Posterior cingulate gyrus (tissue), 11 donors: ENCODE measurements at regions not wholly inside any gene's neighbourhood (a gene's known extent, or its start where the extent isn't known, plus 50 kb on each side); places are given as distances from the start of the nearest gene placed in this dataset.

ENCODE experiments used
- DNase-seq, 10 donors: peaks; one replicate each; pipeline versions ENCODE4 v3.0.0 to v3.0.0-alpha.2; 2020 to 2021; ENCODE audit warnings: mixed read lengths in 3 of 10
- intact Hi-C: fragments of 100-400 bp; cut with DNase I; formaldehyde crosslinking; loops from one replicate; pipeline ENCODE4 v1.15.1; 2023

DNA sequence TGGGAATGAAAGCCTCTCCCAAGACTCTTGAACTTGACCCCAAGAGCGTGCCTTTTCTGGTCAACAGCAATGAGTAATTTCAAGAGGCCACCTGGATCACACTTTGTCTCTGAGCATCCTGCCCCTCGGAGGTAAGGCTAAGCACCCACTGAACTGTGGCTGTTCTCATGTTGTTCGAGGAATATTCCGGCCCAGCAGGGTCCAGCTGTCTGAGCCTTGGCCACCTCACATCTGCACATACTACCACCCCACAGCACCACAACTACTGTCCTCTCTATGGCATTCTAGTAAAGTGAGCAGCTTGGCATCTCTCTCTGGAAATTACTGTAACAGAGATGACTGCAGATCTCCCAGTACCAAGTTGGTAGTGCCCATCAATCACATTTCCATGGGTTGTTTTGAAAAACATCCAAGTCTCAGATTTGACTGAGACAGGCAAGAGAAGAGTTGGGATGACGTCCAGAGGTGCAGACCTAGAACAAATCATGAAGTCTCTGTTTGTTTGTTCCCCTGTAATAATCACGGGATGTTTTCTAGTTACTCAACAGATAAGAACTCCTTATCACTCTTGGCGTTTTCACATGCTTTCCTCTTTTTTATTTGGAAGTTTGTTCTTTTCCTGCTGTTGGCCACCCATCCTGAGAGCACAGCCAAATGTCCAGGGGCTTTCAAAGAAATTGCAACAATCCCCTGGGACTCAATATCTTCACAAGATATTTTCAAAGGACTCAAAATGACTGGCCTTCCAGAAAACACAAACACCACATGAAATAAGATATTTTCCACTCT lies 336.0 kb upstream of the TNP1 start:
- intact Hi-C loops, result no loop called here
- DNase-seq, result no peak

DNA sequence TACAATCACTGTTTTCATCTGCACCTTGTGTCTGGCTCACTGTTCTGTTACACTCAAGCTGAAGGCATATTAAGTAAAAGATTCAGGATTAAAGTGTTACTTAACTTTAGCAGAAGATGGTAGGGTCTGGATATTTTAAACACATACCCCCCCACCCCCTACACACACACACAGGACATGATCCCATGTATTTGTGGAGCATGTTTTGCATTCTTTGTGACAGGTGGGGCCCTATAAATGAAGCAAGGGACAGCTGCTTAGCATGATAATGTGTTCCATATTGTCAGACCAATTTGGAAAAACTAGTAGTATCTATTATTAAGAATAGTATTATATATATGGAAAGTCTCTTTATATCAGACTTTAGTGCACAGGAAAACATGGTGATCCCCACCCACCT lies 335.2 kb upstream of the TNP1 start:
- DNase-seq, result no peak
- intact Hi-C loops, result no loop called here

DNA sequence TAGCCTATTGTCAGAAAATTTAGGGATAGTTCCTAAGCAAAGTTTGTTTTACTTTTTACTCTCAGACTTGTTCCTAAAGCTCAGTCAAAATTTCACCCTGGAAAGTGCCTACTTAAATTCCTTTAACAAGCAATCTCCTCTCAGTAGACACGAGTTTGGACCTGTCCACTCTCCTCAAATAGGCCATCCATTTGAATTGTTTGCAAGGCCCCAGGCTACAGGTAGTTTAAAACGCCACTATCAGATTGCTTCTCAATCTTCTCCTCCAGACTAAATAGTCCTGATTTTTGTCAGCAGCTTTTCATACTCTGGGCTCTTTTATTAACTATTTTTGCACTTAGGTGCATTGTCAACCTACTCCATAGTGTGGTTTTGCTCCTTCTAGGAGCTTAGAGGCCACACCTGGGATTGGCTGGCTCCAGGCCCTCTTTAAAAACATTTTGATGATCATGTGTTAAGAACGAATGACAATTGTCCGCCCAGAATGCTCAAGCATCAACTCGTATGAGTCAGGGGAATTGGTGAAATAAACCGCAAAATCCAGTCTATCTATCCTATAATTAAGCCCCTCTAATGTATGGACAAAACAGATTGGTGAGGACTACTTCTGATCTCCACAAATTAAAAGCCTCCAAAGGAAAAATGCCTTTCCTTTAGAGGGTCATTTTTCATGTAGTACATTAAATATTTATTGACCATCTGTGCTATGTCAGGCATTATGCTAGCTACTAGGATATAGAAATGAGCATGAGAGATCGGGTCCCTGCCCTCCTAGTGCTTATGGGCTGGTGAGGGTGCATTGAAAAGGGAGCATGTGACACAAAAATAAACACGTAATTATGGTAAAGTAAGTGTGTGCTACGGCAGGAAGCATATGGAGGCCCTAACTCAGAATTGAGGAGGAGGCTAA lies 333.8 kb upstream of the TNP1 start:
- no peak for DNase-seq
- intact Hi-C loops, result no loop called here

DNA sequence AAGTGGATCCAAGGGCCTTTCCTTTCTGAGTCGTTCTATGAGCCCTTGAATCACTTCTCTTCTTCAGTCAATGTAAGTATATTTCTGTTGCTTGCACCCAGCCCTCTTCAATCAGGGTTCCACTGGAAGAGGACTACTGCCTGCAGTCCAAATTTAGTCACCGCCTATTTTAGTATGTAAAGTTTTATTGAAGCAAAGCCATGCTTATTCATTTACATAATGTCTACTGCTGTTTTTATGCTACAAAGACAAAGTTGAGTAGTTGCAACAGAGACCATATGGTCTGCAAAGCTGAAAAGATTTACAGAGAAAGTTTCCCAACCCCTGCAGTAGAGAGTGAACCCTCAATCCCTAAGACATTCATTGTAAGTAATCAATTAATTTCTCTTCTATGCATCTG lies 332.5 kb upstream of the TNP1 start:
- intact Hi-C loops, result no loop called here
- DNase-seq, result no peak

DNA sequence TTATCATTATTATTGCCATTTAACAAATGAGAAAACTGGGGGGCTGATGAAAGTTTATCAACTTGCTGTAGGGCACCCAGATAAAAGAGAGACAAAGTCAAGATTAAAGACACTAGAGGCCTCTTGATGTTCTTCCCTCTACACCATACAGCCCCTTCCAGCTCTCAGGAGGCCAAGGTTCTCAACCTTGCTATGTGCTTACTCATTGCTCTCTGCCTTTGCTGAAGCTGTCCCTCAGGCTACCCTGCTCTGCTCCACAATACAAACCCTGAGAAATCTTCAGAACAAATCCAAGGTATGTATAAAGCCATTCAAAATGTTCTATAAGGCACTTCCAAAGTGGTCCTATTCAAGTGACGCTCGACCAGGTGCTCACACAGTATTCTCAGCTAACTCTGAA lies 329.9 kb upstream of the TNP1 start:
- intact Hi-C loops, result no loop called here
- no peak for DNase-seq

DNA sequence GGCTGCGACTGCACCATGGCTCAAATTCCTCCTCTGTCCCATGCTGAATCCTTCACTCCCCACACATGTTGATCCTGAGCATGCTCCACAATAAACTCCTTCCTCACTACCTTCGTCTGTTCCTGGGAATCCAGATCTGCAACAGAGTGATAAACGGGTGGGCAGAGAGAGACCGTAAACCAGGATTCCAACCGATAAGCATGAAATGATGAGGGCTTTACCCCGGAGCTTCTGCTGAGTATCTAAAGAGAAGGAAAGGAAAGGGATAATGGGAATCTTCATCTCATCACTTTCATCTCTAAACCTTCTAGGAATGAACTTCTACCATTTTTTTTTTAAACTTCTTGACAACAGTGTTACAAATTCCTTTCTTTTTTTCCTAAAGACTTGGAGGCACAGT lies 329.3 kb upstream of the TNP1 start:
- intact Hi-C loops, result no loop called here
- no peak for DNase-seq

DNA sequence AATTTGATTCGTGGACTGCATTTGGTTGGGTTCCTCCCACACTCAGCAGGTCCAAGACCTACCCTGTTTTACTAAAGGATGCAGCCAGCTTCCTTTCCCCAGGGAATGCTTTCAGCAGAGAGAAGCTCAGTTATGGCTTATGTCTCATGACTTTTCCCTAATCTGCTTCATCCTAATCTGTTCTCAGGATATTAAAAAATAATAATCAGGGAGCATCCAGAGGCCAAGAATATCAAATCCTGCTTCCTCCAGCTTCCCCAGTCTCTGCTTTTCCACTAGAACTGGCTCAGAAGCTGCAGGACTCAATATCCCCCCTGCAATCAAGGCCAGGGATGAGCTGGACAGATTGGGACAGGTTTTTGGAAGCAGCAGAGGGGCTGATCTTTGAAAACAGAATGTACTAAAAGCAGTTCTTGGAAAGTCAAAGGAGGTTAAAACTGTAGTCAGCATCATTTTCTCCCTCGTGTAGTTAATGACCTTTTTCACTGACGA lies 326.9 kb upstream of the TNP1 start:
- intact Hi-C loops, result no loop called here
- DNase-seq, result no peak

DNA sequence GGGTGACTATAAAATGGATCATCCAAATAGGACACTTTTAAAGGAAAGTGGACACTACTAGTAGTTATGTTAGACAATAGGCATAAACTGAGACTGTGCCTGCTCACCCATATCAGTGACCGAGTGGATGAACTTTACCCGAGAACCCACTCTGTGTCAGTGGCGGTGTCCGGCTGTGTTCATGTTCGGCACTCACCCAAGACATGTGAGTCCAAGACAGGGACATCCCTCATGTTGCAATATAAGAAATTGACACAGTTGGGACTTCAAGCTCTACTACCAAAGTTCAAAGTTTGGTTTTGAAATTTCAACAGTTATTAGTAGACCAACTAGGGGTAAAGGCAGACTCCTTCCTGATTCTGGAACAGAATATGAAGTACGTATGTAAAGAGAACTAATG lies 326.3 kb upstream of the TNP1 start:
- intact Hi-C loops, result no loop called here
- DNase-seq, result peak in 1 of 10 donors; percentile 43

DNA sequence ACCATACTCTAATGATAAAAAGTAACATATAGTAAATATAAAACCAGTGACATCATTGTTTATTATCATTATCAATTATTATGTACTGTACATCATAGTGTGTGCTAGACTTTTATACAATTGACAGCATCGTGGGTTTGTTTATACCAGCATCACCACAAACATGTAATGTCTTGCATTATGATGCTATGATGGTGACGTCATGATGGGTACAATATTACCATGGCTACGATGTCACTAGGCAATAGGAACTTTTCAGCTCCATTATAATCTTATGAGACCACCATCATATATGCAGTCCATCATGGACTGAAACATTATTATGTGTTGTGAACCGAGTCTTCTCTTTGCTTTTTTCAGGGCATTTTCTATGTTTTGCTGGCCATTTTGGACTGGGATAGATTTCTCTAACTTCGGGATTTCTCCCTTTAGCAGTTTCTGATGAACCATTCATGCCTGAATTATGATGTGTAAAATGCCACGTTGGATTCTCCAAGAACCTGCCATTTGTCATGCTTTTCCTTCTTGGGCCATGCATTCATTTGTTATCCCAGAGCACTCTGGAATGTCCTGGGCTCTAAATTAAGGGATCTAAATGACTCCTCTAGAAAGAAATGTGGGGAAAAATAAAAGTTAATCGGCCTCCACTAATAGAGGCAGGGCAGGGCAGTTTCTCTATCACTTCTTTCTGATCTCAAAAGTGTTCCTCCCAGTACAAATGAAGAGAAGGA lies 325.6 kb upstream of the TNP1 start:
- DNase-seq, result no peak
- intact Hi-C loops, result no loop called here

DNA sequence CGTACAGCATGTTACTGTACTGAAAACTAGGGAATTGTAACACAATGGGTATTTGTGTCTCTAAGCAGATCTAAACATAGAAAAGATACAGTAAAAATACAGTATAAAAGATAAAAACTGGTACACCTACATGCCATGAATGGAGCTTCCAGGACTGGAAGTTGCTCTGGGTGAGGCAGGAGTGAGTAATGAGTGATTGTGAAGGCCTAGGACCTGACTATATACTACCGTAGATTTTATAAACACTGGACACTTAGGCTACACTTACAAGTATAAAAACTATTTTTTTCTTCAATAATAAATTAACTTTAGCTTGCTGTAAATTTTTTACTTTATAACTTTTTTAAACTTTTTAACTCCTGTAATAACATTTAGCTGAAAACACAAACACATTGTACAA lies 324.4 kb upstream of the TNP1 start:
- DNase-seq, result no peak
- intact Hi-C loops, result no loop called here

DNA sequence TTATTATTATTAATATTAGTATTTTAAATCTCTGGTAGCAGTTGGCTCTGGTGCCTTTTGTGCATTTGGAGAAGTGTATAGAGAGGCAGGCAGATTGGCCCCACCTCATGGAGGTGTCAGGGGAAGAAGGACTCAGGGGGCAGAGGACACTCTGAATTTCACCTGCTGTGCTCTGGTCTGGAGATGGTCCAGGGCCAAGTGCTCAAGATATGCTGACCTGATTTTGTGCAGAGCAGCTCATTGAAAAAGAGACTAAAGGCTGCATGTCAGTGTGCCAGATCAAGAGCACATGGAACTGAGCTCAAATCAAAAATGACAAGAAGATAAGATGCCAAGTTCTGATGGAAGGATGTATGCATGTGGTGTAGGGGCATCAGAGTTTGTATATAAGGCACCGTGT lies 323.6 kb upstream of the TNP1 start:
- no peak for DNase-seq
- intact Hi-C loops, result no loop called here

DNA sequence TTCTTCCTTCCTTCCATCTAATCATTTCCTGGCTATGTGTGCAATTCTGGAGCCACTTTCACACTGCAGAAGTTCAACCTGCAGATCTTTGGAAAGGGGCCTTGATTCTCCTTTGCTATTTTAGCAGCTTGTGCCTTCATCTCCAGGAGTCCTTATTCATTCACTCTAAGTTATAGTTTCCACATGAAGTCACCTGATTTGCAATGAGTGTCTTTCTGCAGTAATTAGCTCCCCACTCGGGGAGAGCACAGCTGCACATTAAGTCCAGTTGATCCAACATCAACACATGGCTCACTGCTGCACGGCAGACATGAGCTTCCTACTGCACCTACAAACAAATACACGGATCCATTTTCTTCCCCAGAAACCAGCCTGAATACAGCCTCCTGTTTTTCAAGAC lies 323.1 kb upstream of the TNP1 start:
- intact Hi-C loops, result no loop called here
- DNase-seq, result peak in 1 of 10 donors; percentile 49

DNA sequence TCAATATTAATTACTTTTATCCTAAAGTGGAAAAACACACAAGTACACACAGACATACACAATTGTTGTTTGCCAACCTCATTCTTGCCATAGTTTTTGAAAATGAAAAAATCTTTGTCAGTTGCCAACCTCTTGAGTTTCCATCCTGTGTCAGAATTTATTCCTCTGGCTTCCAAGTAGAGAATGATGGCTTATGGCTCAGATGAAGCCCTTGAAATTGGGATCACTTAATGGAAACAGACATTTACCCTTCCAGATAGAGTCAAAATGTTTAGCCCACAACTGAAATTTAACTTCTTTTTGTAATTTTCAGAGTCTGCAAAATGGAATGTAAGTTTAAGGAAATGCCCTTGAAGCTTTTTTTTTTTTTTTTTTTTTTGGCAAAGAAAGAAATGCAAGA lies 321.6 kb upstream of the TNP1 start:
- intact Hi-C loops, result no loop called here
- DNase-seq, result no peak

DNA sequence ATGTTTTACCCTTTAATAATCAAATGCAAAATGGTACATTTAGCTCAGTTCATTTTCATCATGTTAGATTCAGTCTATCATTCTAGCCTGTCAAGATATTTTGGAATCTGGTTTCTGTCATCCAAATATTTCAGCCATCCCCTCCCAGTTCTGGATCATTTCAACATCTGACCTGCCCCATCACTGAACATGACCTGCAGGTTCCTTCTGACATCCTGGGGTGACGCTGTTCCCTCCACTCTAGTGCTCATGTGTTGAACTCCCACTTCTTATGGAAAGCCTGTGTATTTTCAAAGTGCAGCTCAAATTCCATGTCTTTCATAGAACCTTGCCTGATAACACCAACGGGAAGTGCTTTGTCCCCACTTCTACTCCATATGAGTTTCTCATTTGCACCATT lies 320.0 kb upstream of the TNP1 start:
- no peak for DNase-seq
- intact Hi-C loops, result no loop called here

DNA sequence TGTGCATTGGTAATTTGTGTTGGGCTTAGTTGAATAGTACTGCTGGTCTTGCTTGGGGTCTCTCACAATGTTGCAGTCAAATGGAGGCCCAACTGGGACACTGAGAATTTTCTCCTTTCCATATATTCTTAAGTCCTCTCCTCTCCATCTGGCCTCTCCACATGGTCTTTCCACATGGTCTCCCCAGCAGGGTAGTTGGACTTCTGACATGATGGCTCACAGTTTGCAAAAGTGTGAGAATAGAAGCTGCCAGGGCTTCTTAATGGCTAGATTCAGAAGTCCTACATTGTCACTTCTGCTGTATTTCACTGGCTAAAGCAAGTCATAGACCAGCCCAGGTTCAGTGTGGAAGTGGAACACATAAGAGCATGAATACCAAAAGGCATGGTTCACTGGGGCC lies 318.5 kb upstream of the TNP1 start:
- intact Hi-C loops, result no loop called here
- no peak for DNase-seq

DNA sequence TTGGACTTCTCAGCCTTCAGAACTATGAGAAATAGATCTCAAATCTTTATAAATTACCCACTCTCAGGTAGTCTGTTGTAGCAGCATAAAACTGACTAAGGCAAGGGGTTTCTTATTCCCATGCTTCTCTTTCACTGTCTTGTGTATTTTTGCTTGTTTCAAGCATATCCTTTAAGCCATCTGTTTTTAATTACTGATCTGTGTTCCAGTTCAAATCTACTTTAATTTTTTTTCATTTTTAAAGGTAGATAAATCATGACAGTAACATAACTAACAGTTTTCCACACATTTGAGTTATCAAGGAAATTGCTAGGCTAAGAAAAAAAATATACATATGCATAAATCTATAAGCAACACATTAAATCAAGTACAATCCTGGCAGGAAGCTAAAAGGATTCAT lies 317.9 kb upstream of the TNP1 start:
- intact Hi-C loops, result no loop called here

DNA sequence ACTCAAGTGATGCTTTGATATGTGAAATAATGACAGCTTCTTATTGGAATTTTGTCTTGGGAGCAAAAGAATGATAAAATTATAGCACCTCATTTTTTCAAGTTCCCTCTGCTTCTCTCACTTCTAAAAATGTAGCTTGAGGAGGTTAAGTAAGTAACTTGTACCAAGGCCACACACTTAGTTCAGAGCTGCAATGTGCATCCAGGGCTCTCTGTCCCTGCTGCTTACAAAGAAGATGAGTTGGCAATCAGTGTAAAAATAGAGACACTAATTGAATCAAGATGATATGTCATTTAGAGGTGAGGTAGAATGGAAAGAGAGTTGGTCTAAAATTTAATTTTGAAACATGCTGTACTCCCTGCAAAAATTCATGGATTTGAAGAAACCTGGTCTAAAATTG lies 312.0 kb upstream of the TNP1 start:
- intact Hi-C loops, result no loop called here
- DNase-seq, result no peak

More for the DNA sequence above, 317.9 kb upstream of the TNP1 start:
- DNase-seq, result no peak

DNA sequence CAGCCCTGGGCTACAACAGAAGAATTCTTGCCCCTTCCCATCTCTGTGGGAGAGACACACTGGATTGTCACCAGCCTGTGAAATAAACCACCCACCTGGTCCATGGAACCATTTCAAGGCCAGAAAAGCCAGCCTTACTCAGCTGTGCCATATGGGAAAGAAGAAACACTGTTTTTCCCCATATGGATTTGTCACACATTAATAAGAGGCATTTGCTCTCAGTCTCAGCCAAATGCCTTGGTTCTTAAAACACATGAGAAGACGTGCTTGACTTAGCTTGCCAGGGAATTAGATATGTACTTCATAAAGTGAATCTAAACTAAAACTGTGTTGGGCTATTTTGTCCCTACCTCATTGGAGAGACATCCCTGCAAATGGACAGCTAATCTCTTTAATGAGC lies 308.6 kb upstream of the TNP1 start:
- intact Hi-C loops, result loop anchor here (5.0 kb wide), 1 partner anchor 544 kb away; no protein-coding TSS in a partner anchor
- DNase-seq, result no peak

DNA sequence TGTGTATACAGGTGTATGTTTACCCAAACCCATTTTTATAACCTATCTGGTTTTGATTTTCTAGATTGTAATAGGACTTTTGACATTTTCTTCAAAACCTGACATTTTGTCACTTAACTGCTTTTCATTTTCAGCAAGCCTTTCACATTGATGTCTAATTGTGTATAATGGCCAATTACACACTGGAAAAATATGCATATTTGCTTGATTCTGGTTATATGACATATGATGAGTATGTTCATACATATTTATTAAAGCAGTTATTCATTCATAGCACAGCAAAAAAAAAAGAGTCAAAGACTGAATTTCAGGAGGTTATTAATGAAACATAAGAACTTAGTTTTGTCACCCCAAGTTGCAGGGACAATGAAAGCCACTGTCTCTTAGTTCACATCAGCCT lies 307.7 kb upstream of the TNP1 start:
- no peak for DNase-seq
- intact Hi-C loops, result loop anchor here (5.0 kb wide), 1 partner anchor 545 kb away; no protein-coding TSS in a partner anchor

DNA sequence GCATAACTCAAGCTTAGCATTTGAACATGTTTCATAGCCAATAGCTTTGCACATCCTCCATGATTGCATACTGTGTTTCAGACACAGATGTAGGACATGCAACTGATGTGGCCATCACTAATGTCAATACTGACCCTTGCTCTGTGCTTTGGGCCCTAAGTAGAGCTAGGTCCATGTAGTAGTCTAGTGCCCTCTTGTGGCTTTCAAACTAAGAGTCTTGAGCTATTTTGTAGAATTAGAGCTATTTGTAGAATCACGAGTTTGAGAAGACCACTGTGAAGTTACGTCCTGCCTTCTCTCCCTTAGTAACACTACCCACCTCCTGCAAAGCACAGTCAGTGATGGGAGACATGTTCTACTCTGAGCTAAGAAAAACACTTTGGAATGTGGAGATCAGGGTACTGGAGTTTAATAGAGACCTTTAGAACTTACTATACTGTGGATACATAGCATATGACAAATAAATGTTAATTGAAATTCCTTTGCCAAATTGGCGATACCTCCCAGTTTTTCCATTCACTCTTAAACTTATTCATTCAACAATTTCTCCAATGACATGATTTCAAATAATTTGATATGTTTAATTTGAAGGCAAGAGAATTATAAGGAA lies 306.5 kb upstream of the TNP1 start:
- no peak for DNase-seq
- intact Hi-C loops, result loop anchor here (1.0 to 5.0 kb wide), 2 partner anchors 467 to 546 kb away; no protein-coding TSS in a partner anchor
